HuH-7.5 (cell line): ENCODE measurements at regions not wholly inside any gene's neighbourhood (a gene's known extent, or its start where the extent isn't known, plus 50 kb on each side); places are given as distances from the start of the nearest gene placed in this dataset.
"Not testable (repeated sequence)": the region's sequence is repeated elsewhere in the genome, so short reads cannot be mapped to it uniquely, and the experiment has no call there.

Source experiments
- DNase-seq: peaks from one replicate; pipeline ENCODE4 v3.0.0; 2011; ENCODE audit warnings: low spot score

GRCh38 chr12:83471341-83471740, 784.6 kb downstream of the TMTC2 start:
- DNase-seq, result no peak

GRCh38 chr12:83470749-83471148, 784.0 kb downstream of the TMTC2 start:
- DNase-seq, result no peak

DNA sequence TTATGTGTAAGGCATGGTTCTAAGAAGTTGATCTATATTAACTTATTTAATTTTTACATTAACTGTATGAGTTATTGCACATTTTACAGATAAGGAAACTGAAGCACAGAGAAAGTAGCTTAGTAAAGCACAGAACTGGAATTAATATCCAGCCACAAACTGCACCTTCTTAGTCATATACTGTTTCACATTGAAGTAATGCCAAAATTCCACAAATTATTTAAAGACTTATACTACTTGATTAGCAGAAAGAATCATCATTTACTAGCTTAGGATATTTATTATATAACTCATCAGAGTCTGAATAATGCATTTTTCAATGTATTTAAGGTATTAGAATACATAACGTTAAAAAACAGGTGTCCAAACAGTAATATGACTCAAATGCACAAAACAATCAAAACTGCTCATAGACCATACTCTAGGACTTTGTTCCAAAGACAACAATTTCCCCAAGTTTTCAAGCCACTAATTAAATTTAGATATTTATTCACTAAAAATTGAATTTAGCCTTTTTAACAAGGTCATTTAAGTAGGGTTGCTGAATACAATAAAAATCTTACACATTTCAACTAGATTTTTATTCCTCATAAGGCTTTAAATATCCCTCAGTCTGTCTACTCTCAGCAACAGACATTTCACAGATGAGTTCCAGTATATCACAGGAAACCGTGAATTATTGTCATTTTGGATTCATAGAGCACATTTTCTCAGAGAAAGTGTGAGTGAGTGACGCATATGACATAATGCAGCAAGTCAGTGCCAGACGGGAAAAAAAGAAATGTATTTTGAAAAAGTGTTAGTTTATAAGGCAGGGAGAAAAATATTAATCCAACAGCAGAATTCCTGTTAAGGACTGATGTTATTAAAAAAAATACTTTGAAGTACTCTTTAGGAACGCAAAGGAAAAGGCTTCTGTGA, 782.5 kb downstream of the TMTC2 start:
- DNase-seq, result no peak

- no peak for DNase-seq
Measured at GRCh38 chr12:83465632-83466031, 778.9 kb downstream of the TMTC2 start.

DNA sequence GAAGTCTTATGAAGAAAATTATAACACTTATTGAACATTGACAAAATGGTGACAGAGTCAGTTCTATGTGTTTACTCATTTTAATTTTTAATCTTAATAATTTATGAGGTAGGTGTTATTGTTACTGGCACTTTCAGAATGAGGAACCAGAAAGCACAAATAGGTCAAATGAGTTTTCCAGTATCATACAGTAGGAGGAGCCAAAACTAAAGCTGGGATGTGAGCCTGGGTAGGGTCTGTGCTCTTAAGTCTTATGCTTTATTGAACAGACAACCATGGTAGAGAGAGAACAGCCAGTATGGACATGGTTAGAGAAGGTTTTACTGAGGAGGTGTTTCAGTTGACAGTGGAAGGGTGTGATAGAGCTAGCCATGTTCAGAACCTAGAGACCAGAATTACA, 775.7 kb downstream of the TMTC2 start:
- no peak for DNase-seq

GRCh38 chr12:83461336-83461935, 774.7 kb downstream of the TMTC2 start:
- DNase-seq, result no peak

GRCh38 chr12:83451189-83451588, 764.5 kb downstream of the TMTC2 start:
- DNase-seq, result no peak

- DNase-seq, result no peak
Measured at GRCh38 chr12:83434600-83434999, 747.9 kb downstream of the TMTC2 start.

DNA sequence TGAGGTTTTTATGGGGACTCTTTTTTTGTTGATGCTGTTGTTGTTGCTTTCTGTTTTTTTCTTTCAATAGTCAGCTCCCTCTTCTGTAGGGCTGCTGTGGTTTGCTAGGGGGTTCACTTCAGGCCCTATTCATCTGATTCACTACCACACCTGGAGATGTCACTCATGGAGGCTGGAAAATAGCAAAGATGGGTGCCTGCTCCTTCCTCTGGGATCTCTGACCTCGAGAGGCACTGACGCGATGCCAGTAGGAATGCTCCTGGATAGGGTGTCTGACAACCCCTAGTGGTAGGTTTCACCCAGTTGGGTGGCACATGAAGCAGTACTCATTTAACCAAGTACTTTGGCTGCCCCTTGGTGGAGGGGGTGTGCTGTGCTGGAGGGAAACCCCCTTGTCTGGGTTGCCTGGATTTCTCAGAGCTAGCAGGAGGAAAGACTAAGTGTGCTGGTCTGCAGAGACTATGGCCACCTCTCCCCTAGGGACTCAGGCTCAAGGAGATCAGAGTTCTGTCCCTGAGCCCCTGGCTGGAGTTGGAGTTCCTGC, 745.5 kb downstream of the TMTC2 start:
- no peak for DNase-seq

- DNase-seq, result not testable (repeated sequence)
Measured at GRCh38 chr12:83427586-83428136, 741.0 kb downstream of the TMTC2 start.

DNA sequence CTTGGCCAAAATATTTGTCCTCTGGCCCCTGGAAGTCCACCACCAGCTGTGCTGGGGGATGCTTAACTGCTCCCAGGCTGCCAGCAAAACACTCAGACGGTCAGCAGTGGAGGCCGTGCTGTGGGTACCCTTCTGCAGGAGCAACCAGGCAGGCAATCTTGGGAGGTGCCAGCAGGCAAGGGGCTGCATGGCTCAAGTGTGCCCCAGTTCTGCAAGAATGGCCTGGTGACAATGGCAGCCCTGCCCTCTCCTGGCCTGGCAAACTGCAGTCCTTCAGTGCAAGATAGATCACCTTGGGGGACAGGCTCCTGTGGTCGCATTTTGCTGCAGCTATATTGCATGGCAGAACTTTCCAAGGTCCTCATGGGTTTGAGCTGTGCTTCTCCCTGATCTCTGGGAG, 728.3 kb downstream of the TMTC2 start:
- no peak for DNase-seq

DNA sequence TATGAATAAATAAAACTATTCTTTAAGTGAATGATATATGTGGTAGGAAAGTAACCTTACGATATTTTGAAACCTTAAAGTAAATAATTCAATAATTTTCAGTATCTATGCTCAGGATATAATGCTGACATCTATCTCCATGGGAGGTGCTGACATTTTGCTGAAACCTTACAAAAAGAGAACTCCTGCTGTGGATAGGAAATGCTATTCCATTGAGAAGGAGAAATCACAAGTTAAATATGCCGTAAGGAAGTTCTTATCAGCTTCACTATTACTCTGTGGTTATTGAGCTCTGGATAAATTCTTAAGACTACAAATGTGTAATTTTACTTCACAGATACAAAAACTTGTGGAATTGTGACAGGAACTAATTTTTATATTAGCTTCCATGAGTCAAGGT, 722.1 kb downstream of the TMTC2 start:
- no peak for DNase-seq

DNA sequence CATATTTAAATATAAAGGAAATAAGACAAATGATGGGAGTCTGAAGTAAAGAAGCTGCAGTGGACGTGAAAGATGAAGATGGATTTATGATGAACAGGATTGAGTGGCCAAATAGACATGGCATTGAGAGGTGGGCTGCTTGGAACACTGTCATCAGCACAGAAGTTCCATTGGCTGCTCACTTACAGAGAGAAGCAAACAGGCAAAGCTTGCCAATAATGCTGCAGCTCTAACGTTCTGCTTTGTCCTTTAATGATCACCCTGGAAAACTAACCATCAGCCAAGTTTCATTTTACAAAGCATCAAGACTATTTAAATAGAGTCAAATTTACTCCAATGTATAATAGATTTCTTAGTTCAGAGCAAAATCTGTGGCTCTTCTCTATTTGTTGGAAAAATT, 721.4 kb downstream of the TMTC2 start:
- no peak for DNase-seq

DNA sequence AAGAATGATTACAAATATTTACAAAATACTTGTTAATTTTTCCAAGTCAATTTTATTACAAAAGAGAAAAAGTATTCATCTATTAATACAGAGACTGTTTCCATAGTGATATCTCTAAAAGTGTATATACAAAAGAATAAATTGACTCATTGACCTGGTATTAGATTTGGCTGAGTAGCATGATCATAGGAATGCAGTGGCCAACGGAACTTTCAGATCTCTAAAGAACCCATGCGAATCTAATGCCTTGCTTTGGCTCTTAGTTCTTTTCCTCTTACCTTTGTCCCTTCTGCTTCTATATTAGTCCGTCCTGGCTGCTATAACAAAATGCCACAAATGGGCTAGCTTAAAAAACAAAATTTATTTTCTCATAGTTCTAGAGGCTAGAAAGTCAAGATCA, 717.8 kb downstream of the TMTC2 start:
- no peak for DNase-seq

DNA sequence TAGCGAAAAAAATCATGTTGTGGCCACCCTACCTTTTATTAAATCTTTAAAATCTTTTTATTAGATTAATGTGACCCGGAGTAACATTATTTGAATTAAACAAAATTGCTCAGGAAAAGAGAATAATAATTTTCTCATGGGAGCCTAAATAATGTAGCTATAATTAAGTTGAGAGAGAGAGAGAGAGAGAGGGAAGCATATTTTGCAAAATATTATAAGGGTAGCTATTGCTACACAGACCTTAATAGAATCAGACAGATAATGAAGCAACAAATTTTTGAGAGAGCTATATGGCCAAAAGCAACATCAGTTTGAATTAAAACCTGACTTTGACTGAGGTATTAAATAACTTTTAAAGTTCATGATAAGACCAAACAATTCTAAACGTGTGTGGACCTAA, 703.5 kb downstream of the TMTC2 start:
- no peak for DNase-seq

DNA sequence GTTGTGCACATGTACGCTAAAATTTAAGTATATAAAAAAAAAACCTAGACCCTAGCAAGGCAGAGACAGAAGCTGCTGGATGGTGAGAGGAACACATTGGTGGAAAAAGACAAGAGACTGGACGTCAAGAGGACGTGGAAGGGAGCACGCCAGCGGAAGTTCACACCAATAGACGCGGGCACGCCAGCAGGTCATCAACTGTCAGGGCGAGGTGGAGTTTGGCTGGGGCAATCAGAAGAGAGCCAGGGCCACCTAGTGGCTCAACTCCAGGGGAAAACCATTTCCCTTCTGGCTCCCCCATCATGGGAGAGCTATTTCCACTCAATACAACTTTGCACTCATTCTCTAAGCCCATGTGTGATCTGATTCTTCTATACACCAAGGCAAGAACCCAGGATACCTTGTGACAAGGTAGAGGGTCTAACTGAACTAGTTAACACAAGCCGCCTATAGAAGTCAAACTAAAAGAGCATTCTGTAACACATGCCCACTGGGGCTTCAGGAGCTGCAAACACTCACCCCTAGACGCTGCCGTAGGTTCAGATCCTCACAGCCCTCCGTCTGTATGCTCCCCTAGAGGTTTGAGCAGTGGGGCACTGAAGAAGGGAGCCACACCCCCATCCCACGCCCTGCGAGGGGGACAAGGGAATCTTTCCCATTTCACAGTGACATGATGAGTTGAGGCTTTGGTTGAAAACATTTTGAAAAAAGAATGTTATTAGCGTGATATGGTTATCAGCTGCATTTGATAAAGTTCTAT, 702.7 kb downstream of the TMTC2 start:
- no peak for DNase-seq

GRCh38 chr12:83388551-83388950, 701.8 kb downstream of the TMTC2 start:
- no peak for DNase-seq

DNA sequence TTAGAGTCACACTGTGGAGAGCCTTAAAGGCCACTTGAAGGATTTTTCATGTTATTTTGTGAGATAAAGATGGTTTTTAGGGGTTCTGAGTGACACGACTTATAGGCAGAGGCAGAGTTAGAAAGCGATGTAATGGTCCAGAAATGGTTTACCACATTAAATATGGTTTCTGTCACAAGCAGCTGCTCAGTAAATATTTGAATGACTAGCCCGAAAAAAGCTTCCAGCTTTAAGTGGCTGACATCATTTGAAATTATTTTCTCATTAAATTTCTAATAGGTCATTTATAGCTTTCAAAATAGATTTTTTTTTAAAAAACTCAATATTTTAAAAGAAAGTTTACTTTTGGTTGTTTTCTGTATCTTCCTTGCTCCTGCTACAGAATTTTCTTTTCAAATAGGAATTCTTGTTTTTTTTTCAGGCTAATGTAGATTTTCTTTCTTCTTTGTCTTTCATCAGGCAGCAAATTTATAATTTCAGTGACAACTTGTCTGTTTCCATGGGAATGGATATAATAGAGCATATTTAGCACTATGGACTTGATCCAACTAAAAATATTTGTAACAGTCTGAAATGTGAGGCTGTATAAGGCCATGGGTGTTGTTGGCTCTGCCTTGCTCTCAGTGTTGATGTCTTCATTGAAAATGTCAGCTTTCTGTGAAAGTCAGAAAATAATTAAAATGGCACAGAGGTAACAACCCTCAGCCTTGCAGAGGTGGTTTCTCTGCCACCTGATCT, 700.0 kb downstream of the TMTC2 start:
- no peak for DNase-seq

DNA sequence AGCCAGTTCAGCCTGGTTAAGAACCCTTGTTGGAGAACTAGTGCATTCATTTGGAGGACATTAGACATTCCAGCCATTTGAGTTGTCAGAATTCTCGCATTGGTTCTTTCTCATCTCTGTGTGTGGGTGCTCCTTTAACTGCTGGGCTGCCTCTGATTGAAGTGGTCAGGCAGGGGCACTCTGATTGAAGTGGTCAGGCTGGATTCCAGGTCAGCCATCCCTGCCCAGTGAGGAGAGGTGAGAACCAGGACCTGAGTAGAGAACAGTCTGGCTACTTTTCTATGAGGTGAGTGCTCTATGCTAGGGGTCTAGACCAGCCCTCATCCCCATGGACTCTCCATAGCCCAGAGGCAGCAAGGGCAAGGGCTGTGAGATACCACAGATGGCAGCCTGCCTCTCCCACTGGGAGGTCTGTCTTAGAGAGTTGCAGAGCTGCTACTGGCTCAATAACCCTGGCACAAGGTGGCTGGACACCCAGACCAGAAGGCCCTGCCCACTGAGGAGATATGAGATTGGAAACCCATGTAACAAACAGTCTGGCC, 691.6 kb downstream of the TMTC2 start:
- no peak for DNase-seq

DNA sequence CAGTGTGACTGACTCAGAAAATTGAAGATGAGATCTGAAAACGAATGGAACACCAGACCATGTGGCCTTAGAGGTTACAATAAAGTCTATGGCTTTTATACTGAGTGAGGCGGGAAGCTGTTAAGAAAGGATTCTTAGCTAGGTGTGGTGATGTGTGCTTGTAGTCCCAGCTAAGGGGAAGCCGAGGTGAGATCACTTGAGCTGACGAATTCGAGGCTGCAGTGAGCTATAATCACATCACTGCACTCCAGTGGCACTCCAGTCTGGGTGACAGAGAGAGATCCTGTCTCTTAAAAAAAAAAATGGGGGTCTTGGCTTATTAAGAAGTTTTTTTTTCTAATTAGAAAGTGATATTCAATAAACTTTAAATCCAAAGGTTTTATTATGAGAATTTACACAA, 678.6 kb downstream of the TMTC2 start:
- no peak for DNase-seq

GRCh38 chr12:83361475-83361874, 674.8 kb downstream of the TMTC2 start:
- DNase-seq, result no peak
